ENCODE measurements at regions not wholly inside any gene's neighbourhood (a gene's known extent, or its start where the extent isn't known, plus 50 kb on each side); places are given as distances from the start of the nearest gene placed in this dataset.

DNA sequence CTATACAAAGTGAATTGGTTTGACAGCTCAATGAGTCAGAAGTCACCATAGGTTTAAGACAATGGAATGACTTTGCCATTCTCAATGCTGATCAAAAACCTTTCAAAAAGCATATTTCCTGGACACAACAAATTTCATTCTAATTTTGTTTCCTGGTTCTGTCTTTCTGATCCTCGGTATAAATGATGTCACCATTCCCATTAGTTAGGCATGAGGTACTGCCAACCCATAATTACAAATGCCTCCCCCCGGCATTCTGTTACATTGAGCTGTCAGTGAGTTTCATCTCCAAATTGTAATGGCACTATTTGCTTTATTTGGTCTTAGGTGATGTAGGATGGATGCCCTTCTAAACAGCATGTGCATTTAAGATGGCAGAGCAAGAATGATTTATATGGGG is 81.7 kb upstream of the NFE2L3 start:
- TF ChIP-seq, protein P1, sequence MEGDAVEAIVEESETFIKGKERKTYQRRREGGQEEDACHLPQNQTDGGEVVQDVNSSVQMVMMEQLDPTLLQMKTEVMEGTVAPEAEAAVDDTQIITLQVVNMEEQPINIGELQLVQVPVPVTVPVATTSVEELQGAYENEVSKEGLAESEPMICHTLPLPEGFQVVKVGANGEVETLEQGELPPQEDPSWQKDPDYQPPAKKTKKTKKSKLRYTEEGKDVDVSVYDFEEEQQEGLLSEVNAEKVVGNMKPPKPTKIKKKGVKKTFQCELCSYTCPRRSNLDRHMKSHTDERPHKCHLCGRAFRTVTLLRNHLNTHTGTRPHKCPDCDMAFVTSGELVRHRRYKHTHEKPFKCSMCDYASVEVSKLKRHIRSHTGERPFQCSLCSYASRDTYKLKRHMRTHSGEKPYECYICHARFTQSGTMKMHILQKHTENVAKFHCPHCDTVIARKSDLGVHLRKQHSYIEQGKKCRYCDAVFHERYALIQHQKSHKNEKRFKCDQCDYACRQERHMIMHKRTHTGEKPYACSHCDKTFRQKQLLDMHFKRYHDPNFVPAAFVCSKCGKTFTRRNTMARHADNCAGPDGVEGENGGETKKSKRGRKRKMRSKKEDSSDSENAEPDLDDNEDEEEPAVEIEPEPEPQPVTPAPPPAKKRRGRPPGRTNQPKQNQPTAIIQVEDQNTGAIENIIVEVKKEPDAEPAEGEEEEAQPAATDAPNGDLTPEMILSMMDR (IDR thresholded peaks at IDR 0.05), result no peak
- no peak for TF ChIP-seq POLR2A (IDR thresholded peaks at IDR 0.05)

Measured in testis (tissue), 2 donors.